Hepatocyte (in vitro differentiated cells): ENCODE measurements at regions not wholly inside any gene's neighbourhood (a gene's known extent, or its start where the extent isn't known, plus 50 kb on each side); places are given as distances from the start of the nearest gene placed in this dataset.

Experiments used
- DNase-seq: peaks from one replicate; pipeline ENCODE4 v3.0.0-alpha.2; 2016; ENCODE audit warnings: low spot score
- H2AFZ ChIP-seq: fragments of 200-600 bp; sonication (generic); 2 replicates; pipeline ENCODE4 v1.6.0; 2016; ENCODE audit warnings: antibody characterized with exemption, mild to moderate bottlenecking
- H3K27ac ChIP-seq: fragments of 200-600 bp; sonication (generic); 2 replicates; pipeline ENCODE4 v1.5.1; 2016; ENCODE audit warnings: mild to moderate bottlenecking
- H3K27me3 ChIP-seq: fragments of 200-600 bp; sonication (generic); 2 replicates; pipeline ENCODE4 v1.6.1; 2016
- H3K36me3 ChIP-seq: fragments of 200-600 bp; sonication (generic); replicated peaks from 2 replicates; pipeline ENCODE4 v1.5.1; 2016; ENCODE audit warnings: low read depth; ENCODE audit not compliant: insufficient read depth
- H3K4me1 ChIP-seq: fragments of 200-600 bp; sonication (generic); 2 replicates; pipeline ENCODE4 v1.5.1; 2016; ENCODE audit warnings: mild to moderate bottlenecking, moderate library complexity; ENCODE audit not compliant: insufficient read depth
- H3K4me2 ChIP-seq: fragments of 200-600 bp; sonication (generic); 2 replicates; pipeline ENCODE4 v1.6.0; 2016
- H3K4me3 ChIP-seq: fragments of 200-600 bp; sonication (generic); 2 replicates; pipeline ENCODE4 v1.5.1; 2016; ENCODE audit warnings: mild to moderate bottlenecking
- H3K79me2 ChIP-seq: fragments of 200-600 bp; sonication (generic); 2 replicates; pipeline ENCODE4 v1.6.0; 2017; ENCODE audit warnings: mild to moderate bottlenecking
- H3K9me2 ChIP-seq: fragments of 200-600 bp; sonication (generic); replicated peaks from 2 replicates; pipeline ENCODE4 v1.6.0; 2017; ENCODE audit warnings: mild to moderate bottlenecking; ENCODE audit not compliant: insufficient read depth
- H3K9me3 ChIP-seq: fragments of 200-600 bp; sonication (generic); 2 replicates; pipeline ENCODE4 v1.5.1; 2016; ENCODE audit warnings: low read depth, mild to moderate bottlenecking
- H4K20me1 ChIP-seq: fragments of 200-600 bp; sonication (generic); 2 replicates; pipeline ENCODE4 v1.6.0; 2016; ENCODE audit warnings: mild to moderate bottlenecking; ENCODE audit not compliant: insufficient read depth, poor library complexity, severe bottlenecking
- CTCF ChIP-seq: fragments of 200-600 bp; sonication (generic); IDR thresholded peaks from 2 replicates; pipeline ENCODE4 v1.5.1; 2016; ENCODE audit warnings: antibody characterized with exemption, mild to moderate bottlenecking; ENCODE audit not compliant: poor library complexity
- EZH2 ChIP-seq: fragments of 200-600 bp; sonication (generic); IDR thresholded peaks from 2 replicates; pipeline ENCODE4 v1.6.1; 2016; ENCODE audit warnings: antibody characterized with exemption, mild to moderate bottlenecking, borderline replicate concordance
- EZH2phosphoT487 ChIP-seq: fragments of 200-600 bp; sonication (generic); IDR thresholded peaks from one replicate; pipeline ENCODE4 v1.6.1; 2018; ENCODE audit warnings: antibody characterized with exemption, mild to moderate bottlenecking, low read depth, moderate library complexity; ENCODE audit not compliant: unreplicated experiment, severe bottlenecking
- WGBS: methylation state at CpG from one replicate; pipeline ENCODE4 v1.1.6; 2016; ENCODE audit warnings: low lambda C conversion rate; ENCODE audit errors: missing lambda C conversion rate; 5-methylcytosine and 5-hydroxymethylcytosine counted together

DNA sequence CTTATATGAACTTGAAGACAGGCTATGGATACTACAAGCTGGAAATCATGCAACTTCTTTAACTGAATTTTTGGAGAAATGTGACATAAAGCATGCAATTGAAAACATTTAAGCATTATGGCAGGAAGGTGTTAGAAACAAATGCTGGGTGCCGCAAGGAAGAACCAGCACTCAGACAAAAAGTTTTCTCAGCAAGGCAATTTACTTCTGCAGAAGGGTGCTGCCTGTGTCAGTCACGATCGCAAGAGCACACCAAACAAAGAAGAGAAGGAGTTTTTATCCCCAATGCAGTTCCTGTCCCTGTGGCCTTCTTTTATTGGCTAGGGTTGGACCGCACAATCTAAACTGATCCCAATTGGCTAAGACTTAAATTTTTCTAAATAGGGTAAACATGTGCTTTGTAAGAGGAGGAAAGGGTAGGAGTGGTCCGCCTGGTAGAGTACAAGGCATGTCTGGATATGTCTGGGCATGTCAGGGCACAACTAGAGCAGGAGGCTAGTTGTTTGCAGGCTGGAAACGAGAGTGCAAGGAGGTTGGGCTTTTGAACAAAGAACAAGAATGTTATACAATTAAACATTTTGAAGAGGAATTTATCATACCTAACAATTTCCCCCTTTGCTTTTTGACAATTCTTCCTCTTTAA lies 109.6 kb upstream of the FAM3C start:
- no peaks in the 10 kb centered on the region for H3K27me3 ChIP-seq
- peak overlapping the region; percentile 96 for H3K27ac ChIP-seq
- 72% methylated on average over 6 of the region's 6 CpGs for WGBS
- TF ChIP-seq EZH2 (no peak), EZH2phosphoT487 (no peak), CTCF (no peak)
- H3K4me1 ChIP-seq, result peaks cover 12% of the 10 kb centered on the region
- no peaks in the 10 kb centered on the region for H3K9me2 ChIP-seq
- H3K79me2 ChIP-seq, result peaks cover 57% of the 10 kb centered on the region
- H3K36me3 ChIP-seq, result no peaks in the 10 kb centered on the region
- H2AFZ ChIP-seq, result no peak overlapping the region
- no peak for DNase-seq
- peak overlapping the region; percentile 61 for H3K4me2 ChIP-seq
- no peak overlapping the region for H3K4me3 ChIP-seq
- no peaks in the 10 kb centered on the region for H4K20me1 ChIP-seq
- H3K9me3 ChIP-seq, result no peaks in the 10 kb centered on the region

- H3K9me3 ChIP-seq, result no peaks in the 10 kb centered on the region
- H3K4me3 ChIP-seq, result no peak overlapping the region
- no peaks in the 10 kb centered on the region for H4K20me1 ChIP-seq
- no peak for TF ChIP-seq EZH2
- H2AFZ ChIP-seq, result peak overlapping the region; percentile 13
- no peaks in the 10 kb centered on the region for H3K27me3 ChIP-seq
- no peaks in the 10 kb centered on the region for H3K36me3 ChIP-seq
- peaks cover 57% of the 10 kb centered on the region for H3K79me2 ChIP-seq
- DNase-seq, result peak; percentile 78
- peaks cover 12% of the 10 kb centered on the region for H3K4me1 ChIP-seq
- WGBS, result 94% methylated on average over 1 of the region's 1 CpG
- no peaks in the 10 kb centered on the region for H3K9me2 ChIP-seq
- H3K4me2 ChIP-seq, result peak overlapping the region; percentile 69
- H3K27ac ChIP-seq, result peak overlapping the region; percentile 96
Observed at GRCh38 chr7:121505021-121505420, 108.9 kb upstream of the FAM3C start.

- no peak overlapping the region for H3K4me3 ChIP-seq
- no peaks in the 10 kb centered on the region for H3K9me2 ChIP-seq
- H3K27ac ChIP-seq, result peak overlapping the region; percentile 96
- H3K79me2 ChIP-seq, result peaks cover 52% of the 10 kb centered on the region
- H3K36me3 ChIP-seq, result no peaks in the 10 kb centered on the region
- no peaks in the 10 kb centered on the region for H3K9me3 ChIP-seq
- H3K4me1 ChIP-seq, result peaks cover 12% of the 10 kb centered on the region
- H2AFZ ChIP-seq, result peak overlapping the region; percentile 13
- H3K4me2 ChIP-seq, result peak overlapping the region; percentile 69
- 22% methylated on average over 4 of the region's 4 CpGs for WGBS
- no peak for TF ChIP-seq CTCF
- no peak for TF ChIP-seq EZH2
- no peak for TF ChIP-seq EZH2phosphoT487
- no peaks in the 10 kb centered on the region for H4K20me1 ChIP-seq
- peak; percentile 81 for DNase-seq
- H3K27me3 ChIP-seq, result no peaks in the 10 kb centered on the region
Observed at GRCh38 chr7:121504482-121504881, 108.4 kb upstream of the FAM3C start.

DNA sequence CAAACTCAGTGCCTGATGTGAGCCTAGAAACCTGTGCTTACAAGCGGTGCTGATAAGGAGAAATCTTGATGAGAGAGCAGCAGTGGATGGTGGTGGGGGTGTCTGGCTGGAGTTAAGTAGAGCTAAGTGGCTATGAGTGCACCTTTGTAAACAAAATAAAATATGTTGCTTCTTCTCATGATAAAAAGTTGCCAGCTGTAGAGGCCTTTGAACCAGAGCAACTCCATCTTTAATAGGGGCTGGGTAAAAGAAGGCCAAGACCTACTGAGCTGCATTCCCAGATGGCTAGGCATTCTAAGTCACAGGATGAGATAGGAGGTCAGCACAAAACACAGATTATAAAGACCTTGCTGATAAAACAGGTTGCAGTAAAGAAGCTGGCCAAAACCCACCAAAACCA lies 107.6 kb upstream of the FAM3C start:
- H3K36me3 ChIP-seq, result no peaks in the 10 kb centered on the region
- H3K4me3 ChIP-seq, result no peak overlapping the region
- no peaks in the 10 kb centered on the region for H3K9me2 ChIP-seq
- H3K27ac ChIP-seq, result peak overlapping the region; percentile 96
- DNase-seq, result no peak
- H4K20me1 ChIP-seq, result no peaks in the 10 kb centered on the region
- peaks cover 12% of the 10 kb centered on the region for H3K4me1 ChIP-seq
- no peaks in the 10 kb centered on the region for H3K27me3 ChIP-seq
- H3K4me2 ChIP-seq, result peak overlapping the region; percentile 69
- H2AFZ ChIP-seq, result no peak overlapping the region
- H3K9me3 ChIP-seq, result no peaks in the 10 kb centered on the region
- peaks cover 46% of the 10 kb centered on the region for H3K79me2 ChIP-seq
- 87% methylated on average over 1 of the region's 1 CpG for WGBS
- no peak for TF ChIP-seq EZH2phosphoT487
- no peak for TF ChIP-seq CTCF
- TF ChIP-seq EZH2, result no peak
